ENCODE measurements at regions not wholly inside any gene's neighbourhood (a gene's known extent, or its start where the extent isn't known, plus 50 kb on each side); places are given as distances from the start of the nearest gene placed in this dataset.

- TF ChIP-seq CTCF (IDR thresholded peaks at IDR 0.05), result no peak
- TF ChIP-seq POLR2A (IDR thresholded peaks at IDR 0.05), result no peak
Measured at GRCh38 chr1:82586473-82586872, 785.7 kb downstream of the ADGRL2 start.
